Psoas muscle (tissue), 7 donors: ENCODE measurements at regions not wholly inside any gene's neighbourhood (a gene's known extent, or its start where the extent isn't known, plus 50 kb on each side); places are given as distances from the start of the nearest gene placed in this dataset.

Experiments
- ATAC-seq, 4 donors: fragments of 200-7000 bp; cut with Tn5 transposase; one replicate each; pipeline ENCODE4 v1.9.1; 2020; ENCODE audit warnings: moderate library complexity in 3 of 4, mild to moderate bottlenecking in 2 of 4
- DNase-seq, 2 donors: peaks; one replicate each; pipeline ENCODE4 v3.0.0-alpha.2; 2020
- H3K27ac ChIP-seq: fragments of 200-600 bp; one replicate; pipeline ENCODE4 v1.8.0; 2022
- H3K27me3 ChIP-seq, 3 donors: fragments of 200-600 bp in 1 of 3; one replicate each; pipeline versions ENCODE4 v1.6.1 to v1.8.0; 2013 to 2022; ENCODE audit warnings: low read length in 2 of 3, mild to moderate bottlenecking in 2 of 3, moderate library complexity in 1 of 3; ENCODE audit not compliant: insufficient read depth in 3 of 3
- H3K36me3 ChIP-seq, 2 donors: fragments of 200-600 bp in 1 of 2; one replicate each; pipeline versions ENCODE4 v1.6.1 to v1.8.0; 2013 to 2022; ENCODE audit warnings: low read depth in 1 of 2, mild to moderate bottlenecking in 1 of 2, moderate library complexity in 1 of 2; ENCODE audit not compliant: insufficient read depth in 1 of 2
- H3K4me1 ChIP-seq: fragments of 200-600 bp; one replicate; pipeline ENCODE4 v1.8.0; 2022
- H3K4me3 ChIP-seq: fragments of 200-600 bp; one replicate; pipeline ENCODE4 v1.8.0; 2022; ENCODE audit warnings: mild to moderate bottlenecking
- H3K9me3 ChIP-seq: fragments of 200-600 bp; one replicate; pipeline ENCODE4 v1.8.0; 2022
- WGBS, 3 donors: extraction: QIAGEN DNeasy Blood & Tissue Kit; methylation state at CpG; one replicate each; pipeline versions ENCODE4 v1.1.6 to v1.1.7; 2013; 5-methylcytosine and 5-hydroxymethylcytosine counted together
- intact Hi-C, 2 donors: fragments of 100-400 bp; cut with DNase I; formaldehyde crosslinking; loops; one replicate each; pipeline versions ENCODE4 v1.11.0 to v1.14.2; 2022
- TF ChIP-seq, protein P1 (sequence below): fragments of 200-600 bp; IDR thresholded peaks from one replicate; pipeline ENCODE4 v1.8.0; 2022; ENCODE audit warnings: antibody characterized with exemption
- donor health status: healthy with polysubstance abuse.
- donor health status: DM: no; HTN: no; CAD: no; lungs with moderate emphysema.
- donor health status: Bipolar disorder and iron deficiency.
- donor health status: healthy.
- donor health status: DM: yes; HTN: yes; CAD: no.
- donor health status: DM: no; HTN: no; CAD: no.
- donor health status: DM: yes; HTN: yes; CAD: no.

DNA sequence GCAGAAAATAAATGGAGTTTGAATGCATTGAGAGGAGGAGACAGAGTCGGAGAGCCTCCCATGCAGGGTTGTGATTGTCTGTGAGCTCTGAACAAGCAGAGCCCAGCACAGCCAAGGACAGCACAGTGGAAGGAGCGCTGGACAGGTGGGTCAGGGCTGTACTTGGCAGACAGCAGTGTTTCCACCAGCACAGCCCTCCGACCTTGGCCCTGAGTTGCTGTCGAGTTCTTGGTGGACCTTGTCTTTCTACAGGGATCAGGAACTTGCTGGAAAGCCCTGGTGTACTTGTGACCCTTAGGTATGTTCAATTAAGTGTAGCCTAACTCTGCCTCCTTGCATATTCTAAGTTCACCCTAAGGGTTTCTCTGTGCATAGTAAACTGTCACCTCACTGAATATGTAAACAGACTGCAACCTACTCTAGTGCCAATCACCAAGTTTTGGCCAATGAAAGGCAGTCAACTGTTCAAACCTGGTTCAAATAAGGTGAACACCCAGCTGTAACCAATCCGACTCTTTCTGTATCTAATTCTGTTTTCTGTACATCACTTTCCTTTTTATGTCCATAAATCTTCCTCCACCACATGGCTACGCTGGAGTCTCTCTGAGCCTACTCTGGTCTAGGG is 86.6 kb upstream of the SLC25A33 start:
- Histone ChIP-seq H3K4me3 (no peak overlapping the region), H3K27me3 (no peaks in the 10 kb centered on the region), H3K27ac (no peak overlapping the region), H3K9me3 (no peaks in the 10 kb centered on the region), H3K4me1 (peaks cover 52% of the 10 kb centered on the region), H3K36me3 (no peaks in the 10 kb centered on the region)
- intact Hi-C loops: loop anchor here in 1 of 2 donors (10.0 kb wide), 1 partner anchor 338 kb away; no protein-coding TSS in a partner anchor
- DNase-seq (no peak), ATAC-seq (peak in 1 of 4 donors; percentile 31)
- WGBS, 3 donors: 22 to 43% (median 31%) methylated on average over 6 of the region's 6 CpGs
- TF ChIP-seq, protein P1, sequence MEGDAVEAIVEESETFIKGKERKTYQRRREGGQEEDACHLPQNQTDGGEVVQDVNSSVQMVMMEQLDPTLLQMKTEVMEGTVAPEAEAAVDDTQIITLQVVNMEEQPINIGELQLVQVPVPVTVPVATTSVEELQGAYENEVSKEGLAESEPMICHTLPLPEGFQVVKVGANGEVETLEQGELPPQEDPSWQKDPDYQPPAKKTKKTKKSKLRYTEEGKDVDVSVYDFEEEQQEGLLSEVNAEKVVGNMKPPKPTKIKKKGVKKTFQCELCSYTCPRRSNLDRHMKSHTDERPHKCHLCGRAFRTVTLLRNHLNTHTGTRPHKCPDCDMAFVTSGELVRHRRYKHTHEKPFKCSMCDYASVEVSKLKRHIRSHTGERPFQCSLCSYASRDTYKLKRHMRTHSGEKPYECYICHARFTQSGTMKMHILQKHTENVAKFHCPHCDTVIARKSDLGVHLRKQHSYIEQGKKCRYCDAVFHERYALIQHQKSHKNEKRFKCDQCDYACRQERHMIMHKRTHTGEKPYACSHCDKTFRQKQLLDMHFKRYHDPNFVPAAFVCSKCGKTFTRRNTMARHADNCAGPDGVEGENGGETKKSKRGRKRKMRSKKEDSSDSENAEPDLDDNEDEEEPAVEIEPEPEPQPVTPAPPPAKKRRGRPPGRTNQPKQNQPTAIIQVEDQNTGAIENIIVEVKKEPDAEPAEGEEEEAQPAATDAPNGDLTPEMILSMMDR: no peak

DNA sequence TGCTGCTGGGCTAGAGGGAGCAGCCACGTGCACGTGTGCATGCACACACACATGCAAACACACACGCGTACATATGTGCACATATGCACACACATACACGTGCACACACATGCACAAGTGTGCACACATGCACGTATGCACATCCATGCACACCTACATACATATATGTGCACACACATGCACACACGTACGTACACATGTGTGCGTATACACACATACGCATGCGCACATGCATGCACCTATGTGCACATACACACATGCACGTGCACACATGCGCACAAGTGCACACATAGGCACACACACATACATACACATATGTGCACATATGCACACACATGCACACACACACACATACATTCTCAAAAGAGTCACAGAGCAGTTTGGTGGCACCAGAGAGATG is 85.9 kb upstream of the SLC25A33 start:
- Histone ChIP-seq H3K4me3 (no peak overlapping the region), H3K36me3 (no peaks in the 10 kb centered on the region), H3K27me3 (no peaks in the 10 kb centered on the region), H3K27ac (no peak overlapping the region), H3K4me1 (peaks cover 47% of the 10 kb centered on the region), H3K9me3 (no peaks in the 10 kb centered on the region)
- intact Hi-C loops: loop anchor here in 1 of 2 donors (10.0 kb wide), 1 partner anchor 339 kb away; no protein-coding TSS in a partner anchor
- TF ChIP-seq, protein P1: no peak
- DNase-seq (no peak), ATAC-seq (no peak)
- WGBS, 3 donors: 84 to 90% (median 85%) methylated on average over 13 of the region's 13 CpGs

DNA sequence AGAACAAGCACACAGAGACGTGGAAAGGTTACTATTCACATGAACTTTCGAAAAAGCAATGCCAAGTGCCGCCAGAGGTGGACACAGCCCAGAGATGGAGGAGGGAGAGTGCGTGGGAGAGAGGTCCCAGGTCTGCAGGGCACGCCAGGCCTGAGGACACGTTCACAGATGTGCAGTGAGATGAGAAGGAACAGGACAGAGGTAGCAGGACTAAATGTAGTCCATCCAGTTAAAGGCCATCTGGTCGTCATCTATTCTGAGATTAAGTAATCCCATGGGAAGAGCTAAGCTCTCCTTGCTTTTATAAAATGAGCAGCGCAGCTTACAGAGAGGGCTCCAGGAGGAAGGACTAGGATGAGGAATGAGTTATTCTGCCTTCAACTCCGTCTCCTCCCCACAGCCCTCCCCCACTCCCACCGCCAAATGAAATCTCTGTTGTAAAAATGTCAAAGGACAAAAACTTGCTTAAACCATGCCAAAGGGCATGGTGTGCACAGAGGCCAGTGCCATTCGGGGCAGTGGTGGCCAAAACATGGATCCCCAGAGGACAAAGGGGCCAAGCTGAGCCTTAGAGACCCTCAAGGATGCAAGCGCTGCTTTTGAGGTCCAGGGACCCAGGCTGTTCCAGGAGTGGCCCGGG is 85.4 kb upstream of the SLC25A33 start:
- peaks cover 42% of the 10 kb centered on the region for H3K4me1 ChIP-seq
- no peak overlapping the region for H3K4me3 ChIP-seq
- intact Hi-C loops: loop anchor here (2.0 to 10.0 kb wide), 2 partner anchors 165 to 339 kb away; no protein-coding TSS in a partner anchor
- no peaks in the 10 kb centered on the region for H3K9me3 ChIP-seq
- no peaks in the 10 kb centered on the region for H3K27me3 ChIP-seq
- 62 to 74% (median 70%) methylated on average over 13 of the region's 13 CpGs for WGBS, 3 donors
- ATAC-seq: no peak
- DNase-seq: no peak
- H3K27ac ChIP-seq: no peak overlapping the region
- H3K36me3 ChIP-seq: no peaks in the 10 kb centered on the region
- TF ChIP-seq, protein P1: no peak

DNA sequence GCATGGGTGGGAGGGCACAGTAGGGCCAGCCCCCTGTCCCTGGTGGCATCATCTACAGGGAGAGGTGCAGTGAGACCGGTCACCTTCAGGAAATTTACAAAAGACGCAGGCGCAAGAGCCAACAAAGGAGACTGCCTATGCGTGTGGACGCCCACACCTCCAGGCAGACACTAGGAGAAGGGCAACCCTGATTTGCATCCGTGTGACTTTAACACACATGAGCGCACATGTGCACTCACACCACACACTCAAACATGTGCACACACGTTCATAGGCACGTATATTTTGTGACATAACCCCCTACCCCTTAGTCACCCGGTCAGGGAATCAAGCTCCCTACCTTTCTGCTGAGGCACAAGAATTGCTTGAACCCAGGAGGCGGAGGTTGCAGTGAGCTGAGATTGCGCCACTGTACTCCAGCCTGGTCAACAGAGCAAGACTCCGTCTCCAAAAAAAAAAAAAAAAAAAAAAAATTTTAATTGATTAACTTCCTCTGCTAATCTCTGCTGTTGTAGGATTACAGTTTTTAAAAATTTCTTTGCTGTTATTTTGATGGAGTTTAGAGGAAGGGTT is 84.7 kb upstream of the SLC25A33 start:
- TF ChIP-seq, protein P1: no peak
- H3K36me3 ChIP-seq: no peaks in the 10 kb centered on the region
- ATAC-seq: no peak
- H3K27ac ChIP-seq: no peak overlapping the region
- H3K9me3 ChIP-seq: no peaks in the 10 kb centered on the region
- H3K4me3 ChIP-seq: no peak overlapping the region
- WGBS, 3 donors: 87 to 95% (median 88%) methylated on average over 13 of the region's 13 CpGs
- intact Hi-C loops: loop anchor here (2.0 to 10.0 kb wide), 3 partner anchors 166 to 340 kb away; no protein-coding TSS in a partner anchor
- DNase-seq: no peak
- no peaks in the 10 kb centered on the region for H3K27me3 ChIP-seq
- H3K4me1 ChIP-seq: peaks cover 35% of the 10 kb centered on the region
